Naive thymus-derived CD8-positive, alpha-beta T cell (primary cell): ENCODE measurements at regions not wholly inside any gene's neighbourhood (a gene's known extent, or its start where the extent isn't known, plus 50 kb on each side); places are given as distances from the start of the nearest gene placed in this dataset.
"Not testable (repeated sequence)": the region's sequence is repeated elsewhere in the genome, so short reads cannot be mapped to it uniquely, and the experiment has no call there.

Experiments used
- ATAC-seq, 2 donors: fragments of 150-1000 bp; cut with Tn5 transposase in 1 of 2; sonication (Bioruptor Pico), chemical (Tn5 transposase) in 1 of 2; 1 replicate in 1 of 2; 2 replicates in 1 of 2; pipeline ENCODE4 v1.10.0; 2021; ENCODE audit warnings: mild to moderate bottlenecking in 2 of 2, moderate library complexity in 2 of 2
- POLR2A ChIA-PET: fragments of 350-600 bp; sonication (Branson Sonifier 250); formaldehyde crosslinking; loops from one replicate; lab custom pipeline; 2021; ENCODE audit warnings: antibody characterized with exemption; lab: Charles Lee
- DNase-seq, 10 donors: peaks; one replicate each; pipeline versions ENCODE4 v3.0.0 to v3.0.0-alpha.2; 2020 to 2022
- H3K27ac Mint-ChIP-seq, 10 donors: one replicate each; pipeline ENCODE4 v1.8.0; 2020 to 2022; ENCODE audit warnings: mild to moderate bottlenecking in 10 of 10, mixed read lengths in 10 of 10, moderate library complexity in 4 of 10, inconsistent platforms in 1 of 10
- H3K27me3 Mint-ChIP-seq, 5 donors: one replicate each; pipeline ENCODE4 v1.8.0; 2021 to 2022; ENCODE audit warnings: mixed read lengths in 5 of 5
- H3K36me3 Mint-ChIP-seq, 3 donors: one replicate each; pipeline ENCODE4 v1.8.0; 2020 to 2022; ENCODE audit warnings: mixed read lengths in 3 of 3, mild to moderate bottlenecking in 2 of 3, inconsistent platforms in 1 of 3
- H3K4me1 Mint-ChIP-seq, 4 donors: one replicate each; pipeline ENCODE4 v1.8.0; 2021 to 2022; ENCODE audit warnings: mixed read lengths in 4 of 4
- H3K4me3 Mint-ChIP-seq, 10 donors: one replicate each; pipeline ENCODE4 v1.8.0; 2020 to 2022; ENCODE audit warnings: mild to moderate bottlenecking in 10 of 10, mixed read lengths in 10 of 10, moderate library complexity in 6 of 10, inconsistent platforms in 1 of 10
- H3K9me3 Mint-ChIP-seq, 9 donors: one replicate each; pipeline ENCODE4 v1.8.0; 2020 to 2022; ENCODE audit warnings: mixed read lengths in 9 of 9, mild to moderate bottlenecking in 3 of 9, inconsistent platforms in 1 of 9, moderate library complexity in 1 of 9

DNA sequence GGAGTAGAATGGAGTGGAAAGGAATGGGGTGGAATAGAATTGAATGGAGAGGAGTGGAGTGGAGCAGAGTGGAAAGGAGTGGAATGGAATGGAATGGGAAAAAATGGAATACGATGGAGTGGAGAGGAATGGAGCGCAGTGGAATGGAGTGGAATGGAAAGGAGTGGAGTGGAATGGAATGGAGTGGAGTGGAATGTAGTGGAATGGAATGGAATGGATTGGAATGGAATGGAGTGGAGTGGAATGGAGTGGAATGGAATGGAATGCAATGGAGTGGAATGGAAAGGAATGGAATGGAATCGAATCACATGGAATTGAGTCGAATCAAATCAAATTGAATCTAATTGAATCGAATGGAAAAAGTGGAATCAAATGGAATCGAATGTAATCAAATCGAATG, 1016.1 kb downstream of the CDY1 start:
- Mint-ChIP-seq H3K4me3 (no peak overlapping the region), H3K27ac (no peak overlapping the region), H3K9me3 (peaks cover 16 to 57% (median 29%) of the 10 kb centered on the region in 9 donors), H3K4me1 (peaks cover 0 to 12% (median 0%) of the 10 kb centered on the region in 4 donors), H3K36me3 (peaks cover 0 to 18% (median 3%) of the 10 kb centered on the region in 3 donors), H3K27me3 (no peaks in the 10 kb centered on the region)
- DNase-seq (no peak), ATAC-seq (no peak)
- POLR2A ChIA-PET = no interaction called here

DNA sequence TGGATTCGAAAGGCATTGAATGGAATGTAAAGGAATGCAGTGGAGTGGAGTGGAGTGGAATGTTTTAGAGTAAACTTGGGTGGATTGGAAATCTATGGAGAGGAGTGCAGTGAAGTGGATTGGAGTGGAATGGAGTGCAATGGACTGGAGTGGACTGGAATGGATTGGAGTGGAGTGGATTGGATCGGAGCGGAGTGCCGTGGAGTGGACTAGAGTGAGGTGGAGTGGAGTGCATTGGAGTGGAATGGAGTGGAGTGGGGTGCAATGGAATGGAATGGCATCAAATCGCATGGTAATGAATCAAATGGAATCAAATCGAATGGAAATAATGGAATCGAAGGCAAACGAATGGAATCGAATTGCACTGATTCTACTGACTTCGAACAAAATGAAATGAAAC, 1023.9 kb downstream of the CDY1 start:
- H3K27me3 Mint-ChIP-seq, POLR2A ChIA-PET, DNase-seq, H3K36me3 Mint-ChIP-seq, H3K4me1 Mint-ChIP-seq, H3K27ac Mint-ChIP-seq, H3K4me3 Mint-ChIP-seq, ATAC-seq: not testable (repeated sequence)
- H3K9me3 Mint-ChIP-seq = peaks cover 3 to 40% (median 11%) of the 10 kb centered on the region in 9 donors

DNA sequence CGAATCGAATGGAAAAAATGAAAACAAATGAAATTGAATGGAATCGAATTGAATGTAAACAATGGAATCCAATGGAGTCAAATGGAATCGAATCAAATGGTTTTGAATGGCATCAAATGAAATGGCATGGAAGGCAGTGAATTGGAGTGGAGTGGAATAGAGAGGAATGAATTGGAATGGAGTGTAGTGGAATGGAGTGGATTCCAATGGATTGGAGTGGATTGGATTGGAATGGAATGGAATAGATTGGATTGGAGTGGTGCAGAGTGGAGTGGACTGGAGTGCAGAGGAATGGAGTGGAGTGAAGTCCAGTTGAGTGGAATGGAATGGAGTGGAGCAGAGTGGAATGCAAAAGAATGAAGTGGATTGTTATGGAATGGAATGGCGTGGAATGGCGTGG, 1026.3 kb downstream of the CDY1 start:
- H3K9me3 Mint-ChIP-seq = peaks cover 5 to 40% (median 9%) of the 10 kb centered on the region in 9 donors
- H3K4me1 Mint-ChIP-seq, H3K36me3 Mint-ChIP-seq, ATAC-seq, POLR2A ChIA-PET, H3K27ac Mint-ChIP-seq, H3K4me3 Mint-ChIP-seq, DNase-seq, H3K27me3 Mint-ChIP-seq: not testable (repeated sequence)

DNA sequence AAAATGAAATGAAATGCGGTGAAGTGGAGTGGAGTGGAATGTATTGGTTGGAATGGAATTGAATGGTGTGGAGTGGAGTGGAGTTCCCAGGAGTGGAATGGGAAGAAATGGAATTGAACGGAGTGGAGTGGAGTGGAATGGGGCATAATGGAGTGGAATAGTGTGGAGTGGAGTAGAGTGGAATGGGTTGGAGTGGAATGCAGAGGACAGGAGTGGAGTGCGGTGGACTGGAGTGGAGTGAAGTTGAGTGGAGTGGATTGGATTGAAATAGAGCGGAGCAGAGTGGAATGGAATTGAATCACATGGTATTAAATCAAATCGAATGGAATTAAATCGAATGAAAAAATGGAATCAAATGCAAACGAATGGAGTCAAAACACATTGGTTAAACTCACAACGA, 1042.3 kb downstream of the CDY1 start:
- POLR2A ChIA-PET, H3K36me3 Mint-ChIP-seq, H3K27ac Mint-ChIP-seq, DNase-seq, H3K27me3 Mint-ChIP-seq, H3K4me3 Mint-ChIP-seq, ATAC-seq: not testable (repeated sequence)
- H3K9me3 Mint-ChIP-seq = peaks cover 0 to 60% (median 39%) of the 10 kb centered on the region in 9 donors
- H3K4me1 Mint-ChIP-seq = peaks cover 0 to 18% (median 0%) of the 10 kb centered on the region in 4 donors

DNA sequence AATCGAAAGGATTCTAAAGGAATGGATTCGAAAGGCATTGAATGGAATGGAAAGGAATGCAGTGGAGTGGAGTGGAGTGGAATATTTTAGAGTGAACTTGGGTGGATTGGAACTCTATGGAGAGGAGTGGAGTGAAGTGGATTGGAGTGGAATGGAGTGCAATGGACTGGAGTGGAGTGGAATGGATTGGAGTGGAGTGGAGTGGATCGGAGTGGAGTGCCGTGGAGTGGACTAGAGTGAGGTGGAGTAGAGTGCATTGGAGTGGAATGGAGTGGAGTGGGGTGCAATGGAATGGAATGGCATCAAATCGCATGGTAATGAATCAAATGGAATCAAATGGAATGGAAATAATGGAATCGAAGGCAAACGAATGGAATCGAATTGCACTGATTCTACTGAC, 1044.8 kb downstream of the CDY1 start:
- DNase-seq, H3K27ac Mint-ChIP-seq, POLR2A ChIA-PET, H3K27me3 Mint-ChIP-seq, H3K4me3 Mint-ChIP-seq, ATAC-seq: not testable (repeated sequence)
- H3K36me3 Mint-ChIP-seq = peaks cover 0 to 18% (median 6%) of the 10 kb centered on the region in 3 donors
- peaks cover 0 to 27% (median 0%) of the 10 kb centered on the region in 4 donors for H3K4me1 Mint-ChIP-seq
- H3K9me3 Mint-ChIP-seq = peaks cover 0 to 64% (median 45%) of the 10 kb centered on the region in 9 donors

DNA sequence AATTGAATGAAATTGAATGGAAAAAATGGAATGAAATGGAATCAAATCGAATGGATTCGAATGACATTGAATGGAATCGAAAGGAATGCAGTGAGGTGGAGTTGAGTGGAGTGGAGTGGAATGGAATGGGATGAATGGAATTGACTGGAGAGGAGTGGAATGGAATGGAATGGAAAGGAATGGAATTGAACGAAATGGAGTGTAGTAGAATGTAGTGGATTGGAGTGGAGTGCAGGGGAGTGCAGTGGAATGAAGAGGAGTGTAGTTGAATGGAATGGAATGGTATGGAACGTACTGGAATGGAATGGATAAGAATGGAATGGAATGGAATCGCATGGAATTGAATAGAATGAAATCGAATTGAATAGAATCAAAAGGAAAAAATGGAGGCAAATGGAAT, 1047.3 kb downstream of the CDY1 start:
- ATAC-seq, H3K4me3 Mint-ChIP-seq, DNase-seq, POLR2A ChIA-PET, H3K27ac Mint-ChIP-seq, H3K27me3 Mint-ChIP-seq: not testable (repeated sequence)
- Mint-ChIP-seq H3K36me3 (peaks cover 0 to 15% (median 6%) of the 10 kb centered on the region in 3 donors), H3K4me1 (peaks cover 0 to 20% (median 0%) of the 10 kb centered on the region in 4 donors), H3K9me3 (peaks cover 0 to 42% (median 31%) of the 10 kb centered on the region in 9 donors)

DNA sequence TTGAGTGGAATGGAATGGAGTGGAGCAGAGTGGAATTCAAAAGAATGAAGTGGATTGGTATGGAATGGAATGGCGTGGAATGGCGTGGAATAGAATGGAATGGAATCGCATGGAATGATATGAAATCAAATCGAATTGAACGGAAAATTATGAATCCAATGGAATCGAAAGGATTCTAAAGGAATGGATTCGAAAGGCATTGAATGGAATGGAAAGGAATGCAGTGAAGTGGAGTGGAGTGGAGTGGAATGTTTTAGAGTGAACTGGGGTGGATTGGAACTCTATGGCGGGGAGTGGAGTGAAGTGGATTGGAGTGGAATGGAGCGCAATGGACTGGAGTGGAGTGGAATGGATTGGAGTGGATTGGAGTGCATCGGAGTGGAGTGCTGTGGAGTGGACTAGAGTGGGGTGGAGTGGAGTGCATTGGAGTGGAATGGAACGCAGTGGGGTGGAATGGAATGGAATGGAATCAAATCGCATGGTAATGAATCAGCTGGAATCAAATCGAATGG, 1048.5 kb downstream of the CDY1 start:
- H3K27ac Mint-ChIP-seq, POLR2A ChIA-PET, H3K27me3 Mint-ChIP-seq: not testable (repeated sequence)

DNA sequence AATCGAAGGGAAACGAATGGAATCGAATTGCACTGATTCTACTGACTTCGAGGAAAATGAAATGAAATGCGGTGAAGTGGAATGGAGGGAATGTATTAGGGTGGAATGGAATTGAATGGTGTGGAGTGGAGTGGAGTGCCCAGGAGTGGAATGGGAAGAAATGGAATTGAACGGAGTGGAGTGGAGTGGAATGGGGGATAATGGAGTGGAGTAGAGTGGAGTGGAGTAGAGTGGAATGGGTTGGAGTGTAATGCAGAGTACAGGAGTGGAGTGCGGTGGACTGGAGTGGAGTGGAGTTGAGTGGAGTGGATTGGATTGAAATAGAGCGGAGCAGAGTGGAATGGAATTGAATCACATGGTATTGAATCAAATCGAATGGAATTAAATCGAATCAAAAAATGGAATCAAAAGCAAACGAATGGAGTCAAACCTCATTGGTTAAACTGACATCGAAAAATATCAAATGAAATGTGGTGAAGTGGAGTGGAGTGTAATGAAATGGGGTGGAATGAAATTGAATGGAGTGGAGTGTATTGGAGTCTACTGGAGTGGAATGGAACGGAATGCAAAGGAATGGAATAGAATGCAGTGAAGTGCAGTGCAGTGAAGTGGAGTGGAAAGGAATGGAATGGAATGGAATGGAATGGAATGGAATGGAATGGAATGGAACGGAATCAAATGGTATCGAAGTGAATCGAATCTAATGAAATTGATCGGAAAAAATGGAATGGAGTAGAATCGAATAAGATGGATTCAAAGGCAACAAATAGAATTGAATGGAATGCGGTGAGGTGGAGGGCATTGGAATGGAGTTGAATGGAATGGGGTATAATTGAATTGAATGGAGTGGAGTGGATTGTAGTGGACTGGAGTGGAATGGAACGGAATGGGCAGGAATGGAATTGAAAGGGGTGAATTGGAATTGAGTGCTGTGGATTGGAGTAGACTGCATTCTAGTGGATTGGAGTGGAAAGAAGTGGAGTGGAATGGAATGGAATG, 1049.3 kb downstream of the CDY1 start:
- H3K4me3 Mint-ChIP-seq, H3K27ac Mint-ChIP-seq, POLR2A ChIA-PET, H3K27me3 Mint-ChIP-seq: not testable (repeated sequence)
- ATAC-seq = peak in 1 of 2 donors; percentile 29
- H3K36me3 Mint-ChIP-seq = peaks cover 0 to 15% (median 6%) of the 10 kb centered on the region in 3 donors
- H3K4me1 Mint-ChIP-seq = peaks cover 0 to 14% (median 0%) of the 10 kb centered on the region in 4 donors
- peaks cover 0 to 28% (median 21%) of the 10 kb centered on the region in 9 donors for H3K9me3 Mint-ChIP-seq
- peak in 7 of 10 donors; percentile 0 to 71 (median 18) for DNase-seq

More for the DNA sequence above, 1048.5 kb downstream of the CDY1 start:
- peak in 1 of 2 donors; percentile 22 for ATAC-seq
- Mint-ChIP-seq H3K4me1 (peaks cover 0 to 14% (median 0%) of the 10 kb centered on the region in 4 donors), H3K9me3 (peaks cover 0 to 30% (median 21%) of the 10 kb centered on the region in 9 donors), H3K36me3 (peaks cover 0 to 15% (median 6%) of the 10 kb centered on the region in 3 donors)
- not testable (repeated sequence) for H3K4me3 Mint-ChIP-seq
- peak in 4 of 10 donors; percentile 11 to 69 (median 35) for DNase-seq
